ENCODE measurements at regions not wholly inside any gene's neighbourhood (a gene's known extent, or its start where the extent isn't known, plus 50 kb on each side); places are given as distances from the start of the nearest gene placed in this dataset.
"Not testable (repeated sequence)": the region's sequence is repeated elsewhere in the genome, so short reads cannot be mapped to it uniquely, and the experiment has no call there.

DNA sequence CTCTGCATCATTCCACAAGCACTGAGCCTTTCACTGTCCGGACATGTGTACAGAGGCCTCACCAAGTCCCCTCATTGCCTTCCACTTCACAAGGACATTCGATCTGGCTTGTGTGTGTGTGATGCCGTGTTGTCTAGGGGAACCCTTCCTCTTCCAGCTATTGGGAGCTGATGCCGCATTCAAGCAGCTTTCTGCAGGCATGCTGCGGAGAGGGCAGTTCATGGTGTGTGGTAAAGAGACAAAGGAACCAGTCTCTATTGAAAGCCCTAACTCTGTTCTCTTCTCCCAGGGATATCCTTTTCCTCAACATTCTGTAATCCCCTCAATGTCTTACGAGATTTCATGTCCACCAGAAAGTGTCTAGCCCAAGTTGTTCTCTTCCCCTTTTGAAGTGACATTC is 141.6 kb downstream of the ALOX5 start:
- no peak for DNase-seq

DNA sequence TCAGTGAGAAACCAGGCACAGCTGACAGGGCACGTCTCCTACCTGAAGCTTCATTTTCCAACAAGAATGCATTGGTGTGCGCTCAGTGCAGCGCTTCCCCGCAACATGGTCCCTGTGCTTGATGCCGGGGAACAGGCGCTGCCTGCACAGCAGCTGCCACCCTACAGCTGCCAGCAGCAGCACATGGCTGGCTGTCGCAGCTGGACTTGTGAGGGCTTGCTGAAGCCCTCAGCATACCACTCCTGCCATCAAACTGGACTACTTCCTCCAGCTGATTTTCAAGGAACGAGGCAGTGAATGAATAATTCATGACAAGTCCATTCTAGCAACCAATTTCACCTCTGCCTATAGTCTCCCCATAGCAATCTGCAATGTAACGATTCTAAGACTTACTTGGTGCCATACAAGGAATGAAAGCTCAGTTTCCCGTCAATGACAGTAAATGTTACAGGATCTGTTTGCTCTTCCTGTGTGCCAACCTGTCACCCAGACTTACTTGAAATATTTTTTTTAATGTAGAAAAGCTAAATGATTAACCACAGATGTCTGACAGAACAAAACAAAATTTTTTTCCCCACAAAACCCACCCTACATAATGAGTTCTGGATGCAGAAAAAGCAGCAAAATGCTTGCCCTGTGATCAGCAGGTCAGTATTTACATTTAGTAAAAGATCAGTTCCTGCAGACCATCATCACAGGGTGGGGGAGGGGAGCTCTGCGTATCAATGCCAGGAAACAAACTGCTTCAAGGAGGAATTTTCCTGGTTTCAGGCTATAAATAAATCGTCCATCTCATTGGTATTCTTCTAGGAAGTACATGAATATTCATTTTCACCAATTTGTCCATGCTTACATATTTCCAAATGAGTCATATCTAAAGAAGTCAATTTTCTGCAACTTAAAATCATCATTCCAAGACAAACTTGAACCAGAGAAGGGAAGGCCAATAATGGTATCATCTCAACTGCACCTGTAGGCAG is 140.6 kb downstream of the ALOX5 start:
- DNase-seq, result no peak

DNA sequence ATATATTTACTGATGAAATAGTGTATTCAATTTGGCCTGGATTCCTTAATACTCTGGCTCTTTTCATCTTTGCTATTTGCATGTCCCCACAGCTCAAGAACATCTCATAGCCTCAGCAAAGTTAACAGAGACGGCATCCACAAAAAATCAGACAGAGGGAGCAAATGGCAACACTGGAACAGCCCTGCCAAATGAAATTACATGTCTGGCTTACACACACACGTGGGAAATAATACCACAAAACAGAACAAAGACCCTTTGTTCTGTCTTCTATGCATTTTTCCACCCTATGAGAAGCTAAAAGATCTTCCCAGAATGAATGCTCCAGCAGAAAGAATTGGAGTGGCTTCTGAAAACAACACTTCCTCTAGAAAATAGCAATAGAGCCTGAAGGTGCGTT is 139.5 kb downstream of the ALOX5 start:
- DNase-seq, result no peak

DNA sequence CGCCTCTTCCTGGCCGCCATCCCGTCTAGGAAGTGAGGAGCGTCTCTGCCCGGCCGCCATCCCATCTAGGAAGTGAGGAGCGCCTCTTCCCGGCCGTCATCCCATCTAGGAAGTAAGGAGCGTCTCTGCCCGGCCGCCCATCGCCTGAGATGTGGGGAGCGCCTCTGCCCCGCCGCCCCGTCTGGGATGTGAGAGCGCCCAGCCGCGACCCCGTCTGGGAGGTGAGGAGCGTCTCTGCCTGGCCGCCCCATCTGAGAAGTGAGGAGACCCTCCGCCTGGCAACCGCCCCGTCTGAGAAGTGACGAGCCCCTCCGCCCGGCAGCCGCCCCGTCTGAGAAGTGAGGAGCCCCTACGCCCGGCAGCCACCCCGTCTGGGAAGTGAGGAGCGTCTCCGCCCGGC is 137.9 kb downstream of the ALOX5 start:
- DNase-seq, result not testable (repeated sequence)

DNA sequence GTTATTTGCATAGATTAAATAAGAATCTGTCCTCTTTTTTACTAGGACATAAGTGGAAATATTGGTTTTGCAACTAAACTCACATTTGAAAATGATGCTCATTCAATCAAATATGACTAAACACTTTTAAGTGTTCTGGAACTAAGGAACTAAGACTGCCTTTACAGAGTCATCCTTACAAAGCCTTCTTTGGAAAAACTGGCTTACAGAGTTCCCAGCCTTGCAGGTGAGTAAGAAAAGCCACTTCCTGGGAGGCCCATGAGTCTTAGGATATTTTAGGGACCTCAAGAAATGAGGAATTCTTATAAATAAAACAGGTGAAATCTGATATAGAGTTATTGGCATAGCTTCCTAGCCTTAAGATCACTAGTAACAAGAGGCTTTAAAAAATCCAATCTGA is 135.5 kb downstream of the ALOX5 start:
- DNase-seq, result no peak

DNA sequence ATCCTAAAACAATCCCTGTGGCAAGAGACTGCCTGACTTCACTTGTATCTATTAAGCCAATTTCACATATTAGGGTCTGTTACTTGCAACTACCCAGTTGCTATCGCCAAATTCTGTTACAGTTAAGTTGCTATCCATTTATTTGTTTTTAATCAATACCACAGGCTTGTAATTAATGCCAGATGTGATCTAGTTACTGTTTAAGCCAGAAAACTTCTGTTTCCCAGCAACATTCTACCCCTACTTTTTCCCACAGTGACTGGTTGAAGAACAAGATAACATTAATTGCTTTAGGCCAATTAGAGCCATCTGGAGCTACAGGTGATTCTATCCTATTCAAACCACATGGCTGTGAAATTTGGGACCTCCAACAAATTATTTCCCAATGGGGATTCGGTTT is 131.3 kb downstream of the ALOX5 start:
- no peak for DNase-seq

DNA sequence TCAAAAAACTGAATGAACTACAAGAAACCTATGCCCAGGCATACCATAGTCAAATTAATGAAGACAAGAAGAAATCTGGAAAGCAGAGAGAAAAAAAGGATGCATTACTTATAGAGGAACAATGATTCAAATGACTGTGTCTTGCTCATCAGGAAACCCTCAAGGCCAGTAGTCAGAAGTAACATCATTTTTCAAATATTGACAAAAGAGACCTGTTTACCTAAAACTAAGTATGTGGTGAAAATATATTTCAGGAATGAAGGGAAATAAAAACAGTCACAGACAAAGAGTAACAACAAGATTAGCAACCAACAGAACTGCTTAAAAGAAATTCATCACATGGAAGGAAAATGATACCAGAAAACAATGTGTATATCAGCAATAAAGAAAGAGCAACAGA is 128.4 kb downstream of the ALOX5 start:
- DNase-seq, result no peak

DNA sequence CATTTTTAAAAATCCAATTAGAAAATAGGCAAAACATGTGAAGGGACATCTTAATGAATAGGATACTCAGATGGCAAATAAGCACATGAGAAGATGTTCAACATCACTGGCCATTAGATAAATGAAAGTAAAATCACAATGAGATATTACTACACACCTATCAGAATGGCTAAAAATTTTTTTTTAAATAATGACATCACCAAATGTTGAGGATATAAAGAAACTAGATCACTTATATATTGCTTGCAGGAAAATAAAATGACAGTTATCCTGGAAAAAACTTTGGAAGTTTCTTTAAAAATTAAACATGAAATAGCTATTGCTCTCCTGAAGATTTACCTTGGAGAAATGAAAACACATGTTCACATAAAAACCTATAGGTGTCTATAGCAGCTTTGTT is 127.8 kb downstream of the ALOX5 start:
- no peak for DNase-seq

DNA sequence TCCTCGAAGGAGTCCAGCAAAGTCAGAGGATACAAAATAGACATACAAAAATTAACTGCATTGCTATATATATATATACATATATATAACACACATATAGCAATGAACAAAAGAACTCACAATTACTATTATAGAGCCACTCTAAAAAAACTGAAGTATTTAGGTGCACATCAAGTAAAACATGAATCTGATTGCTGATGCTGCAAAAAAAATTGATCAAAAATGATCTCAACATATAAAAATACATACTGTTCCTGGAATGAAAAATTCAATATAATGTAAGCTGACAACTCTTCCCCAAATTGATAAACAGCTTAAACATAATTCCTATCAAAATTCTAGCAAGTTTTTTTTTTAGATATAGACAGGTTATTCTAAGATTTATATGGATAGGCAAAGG is 126.8 kb downstream of the ALOX5 start:
- DNase-seq, result no peak

DNA sequence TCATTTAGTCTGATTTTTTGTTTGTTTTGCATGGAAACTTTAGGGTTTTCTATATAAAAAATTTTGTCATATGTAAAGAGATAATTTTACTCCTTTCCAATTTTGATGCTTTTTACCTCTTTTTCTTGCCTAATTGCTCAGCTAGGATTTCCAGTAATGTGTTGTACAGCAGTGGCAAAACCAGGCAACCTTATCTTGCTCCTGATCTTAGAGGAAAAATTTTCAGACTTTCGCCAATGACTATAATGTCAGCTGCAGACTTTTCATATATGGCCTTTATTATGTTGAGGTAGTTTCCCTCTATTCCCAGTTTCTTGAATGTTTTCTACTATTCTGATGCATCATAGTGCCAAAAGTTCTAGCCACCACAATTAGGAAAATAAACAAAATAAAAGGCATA is 126.3 kb downstream of the ALOX5 start:
- DNase-seq, result no peak

DNA sequence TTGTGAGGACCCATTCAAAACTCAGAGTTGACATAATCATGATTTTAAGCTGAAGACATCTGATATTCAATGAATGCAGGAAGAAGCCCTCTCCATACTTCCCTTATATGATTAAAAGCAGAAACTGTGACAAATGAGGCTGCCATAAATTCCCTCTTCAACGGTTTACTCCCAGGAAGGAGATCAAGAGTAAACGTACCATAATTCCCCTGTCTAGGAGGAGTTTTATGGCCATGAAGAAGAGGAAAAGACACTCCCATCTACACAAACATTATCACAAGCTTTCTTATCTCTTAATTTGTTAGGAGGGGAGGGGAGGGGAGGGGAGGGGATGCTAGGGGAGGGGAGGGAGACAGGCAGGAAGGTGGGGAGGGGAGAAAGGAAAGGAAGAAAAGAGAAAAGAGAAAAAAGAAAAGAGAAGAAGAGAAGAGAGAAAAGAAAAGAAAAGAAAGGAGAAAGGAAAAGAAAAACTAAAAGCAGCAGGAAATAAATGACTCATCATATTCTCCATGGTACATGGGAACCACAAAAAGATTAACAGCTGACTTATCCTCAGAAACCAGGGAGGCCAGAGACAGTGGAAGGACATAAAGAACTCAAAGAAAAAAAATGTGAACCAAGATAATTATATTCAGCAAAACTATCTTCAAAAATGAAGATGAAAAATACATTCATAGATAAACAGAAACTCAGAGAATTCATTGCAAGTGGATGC is 121.6 kb downstream of the ALOX5 start:
- DNase-seq, result no peak
